ENCODE measurements at regions not wholly inside any gene's neighbourhood (a gene's known extent, or its start where the extent isn't known, plus 50 kb on each side); places are given as distances from the start of the nearest gene placed in this dataset.
A peak's percentile ranks its signal among the peaks of the same experiment; 100 is the strongest.
"Not testable (repeated sequence)": the region's sequence is repeated elsewhere in the genome, so short reads cannot be mapped to it uniquely, and the experiment has no call there.

GRCh38 chr10:63848871-63849270 is 327.7 kb downstream of the REEP3 start:
- not testable (repeated sequence) for DNase-seq (ENCODE audit: low spot score)

- DNase-seq (ENCODE audit: low spot score) = no peak
Measured at GRCh38 chr10:63862860-63863259, 341.7 kb downstream of the REEP3 start.

- no peak for DNase-seq (ENCODE audit: low spot score)
Measured at GRCh38 chr10:63865210-63865609, 344.0 kb downstream of the REEP3 start.

- peak; percentile 43 for DNase-seq (ENCODE audit: low spot score)
Measured at GRCh38 chr10:63866075-63866746, 345.0 kb downstream of the REEP3 start.

- no peak for DNase-seq (ENCODE audit: low spot score)
Measured at GRCh38 chr10:63866747-63867140, 345.5 kb downstream of the REEP3 start.

GRCh38 chr10:63878428-63878827 is 357.2 kb downstream of the REEP3 start:
- no peak for DNase-seq (ENCODE audit: low spot score)

GRCh38 chr10:63883861-63884260 is 362.7 kb downstream of the REEP3 start:
- no peak for DNase-seq (ENCODE audit: low spot score)

GRCh38 chr10:63884426-63884825 is 363.2 kb downstream of the REEP3 start:
- no peak for DNase-seq (ENCODE audit: low spot score)

GRCh38 chr10:63885156-63885555 is 364.0 kb downstream of the REEP3 start:
- DNase-seq (ENCODE audit: low spot score) = no peak

GRCh38 chr10:63886281-63887022 is 365.3 kb downstream of the REEP3 start:
- DNase-seq (ENCODE audit: low spot score) = no peak

GRCh38 chr10:63887023-63887589 is 365.9 kb downstream of the REEP3 start:
- DNase-seq (ENCODE audit: low spot score) = no peak

GRCh38 chr10:63887600-63888370 is 366.6 kb downstream of the REEP3 start:
- no peak for DNase-seq (ENCODE audit: low spot score)

GRCh38 chr10:63889803-63890202 is 368.6 kb downstream of the REEP3 start:
- DNase-seq (ENCODE audit: low spot score) = no peak

- DNase-seq (ENCODE audit: low spot score) = no peak
Measured at GRCh38 chr10:63896992-63897391, 375.8 kb downstream of the REEP3 start.

- no peak for DNase-seq (ENCODE audit: low spot score)
Measured at GRCh38 chr10:63899673-63900300, 378.6 kb downstream of the REEP3 start.

GRCh38 chr10:63901228-63901627 is 380.0 kb downstream of the REEP3 start:
- no peak for DNase-seq (ENCODE audit: low spot score)

- no peak for DNase-seq (ENCODE audit: low spot score)
Measured at GRCh38 chr10:63901881-63902280, 380.7 kb downstream of the REEP3 start.

GRCh38 chr10:63910806-63911205 is 389.6 kb downstream of the REEP3 start:
- DNase-seq (ENCODE audit: low spot score) = no peak

GRCh38 chr10:63915240-63915639 is 394.0 kb downstream of the REEP3 start:
- no peak for DNase-seq (ENCODE audit: low spot score)

- no peak for DNase-seq (ENCODE audit: low spot score)
Measured at GRCh38 chr10:63917363-63917762, 396.2 kb downstream of the REEP3 start.

GRCh38 chr10:63919575-63920279 is 398.5 kb downstream of the REEP3 start:
- DNase-seq (ENCODE audit: low spot score) = no peak

Measured in CD4-positive, alpha-beta T cell treated with Interleukin-2 at 100 ng/mL for 4 hours (primary cell).